GM23338 (cell line): ENCODE measurements at regions not wholly inside any gene's neighbourhood (a gene's known extent, or its start where the extent isn't known, plus 50 kb on each side); places are given as distances from the start of the nearest gene placed in this dataset.

ENCODE experiments used
- ATAC-seq: fragments of 200-7000 bp; cut with Tn5 transposase; 3 replicates; pipeline ENCODE4 v1.9.1; 2020
- DNase-seq: peaks from one replicate; pipeline ENCODE4 v3.0.0-alpha.2; 2015; ENCODE audit warnings: low spot score
- H2AFZ ChIP-seq: fragments of 200-600 bp; sonication (generic); 2 replicates; pipeline ENCODE4 v1.8.0; 2016; ENCODE audit warnings: antibody characterized with exemption, mild to moderate bottlenecking, moderate library complexity
- H3F3A ChIP-seq: fragments of 200-600 bp; sonication (generic); replicated peaks from 2 replicates; pipeline ENCODE4 v1.8.0; 2017; ENCODE audit warnings: antibody characterized with exemption, mixed run types, low read depth
- H3K27ac ChIP-seq: fragments of 200-600 bp; sonication (generic); 2 replicates; pipeline ENCODE4 v1.6.1; 2016; ENCODE audit warnings: low read depth
- H3K27me3 ChIP-seq: fragments of 200-600 bp; sonication (generic); 2 replicates; pipeline ENCODE4 v1.8.0; 2016; ENCODE audit warnings: mild to moderate bottlenecking, mixed run types, moderate library complexity; ENCODE audit not compliant: insufficient read depth
- H3K36me3 ChIP-seq: fragments of 200-600 bp; sonication (generic); 2 replicates; pipeline ENCODE4 v1.8.0; 2016; ENCODE audit warnings: mild to moderate bottlenecking; ENCODE audit not compliant: insufficient read depth
- H3K4me1 ChIP-seq: fragments of 200-600 bp; sonication (generic); 2 replicates; pipeline ENCODE4 v1.8.0; 2016; ENCODE audit warnings: mild to moderate bottlenecking, moderate library complexity; ENCODE audit not compliant: insufficient read depth
- H3K4me2 ChIP-seq: fragments of 200-600 bp; sonication (generic); 2 replicates; pipeline ENCODE4 v1.7.1; 2017; ENCODE audit warnings: mixed run types
- H3K4me3 ChIP-seq: fragments of 200-600 bp; sonication (generic); 2 replicates; pipeline ENCODE4 v1.6.1; 2016; ENCODE audit warnings: mixed run types
- H3K79me2 ChIP-seq: fragments of 200-600 bp; sonication (generic); replicated peaks from 2 replicates; pipeline ENCODE4 v1.8.0; 2017; ENCODE audit warnings: mild to moderate bottlenecking; ENCODE audit not compliant: insufficient read depth
- H3K9me2 ChIP-seq: fragments of 200-600 bp; sonication (generic); 2 replicates; pipeline ENCODE4 v1.8.0; 2017; ENCODE audit not compliant: insufficient read depth
- H4K20me1 ChIP-seq: fragments of 200-600 bp; sonication (generic); replicated peaks from 2 replicates; pipeline ENCODE4 v1.8.0; 2017; ENCODE audit warnings: mild to moderate bottlenecking; ENCODE audit not compliant: insufficient read depth
- H3K27ac Mint-ChIP-seq: 2 replicates; pipeline ENCODE4 v1.8.0; 2020; ENCODE audit warnings: inconsistent platforms, mild to moderate bottlenecking, moderate library complexity, mixed read lengths
- H3K27me3 Mint-ChIP-seq: 3 replicates; pipeline ENCODE4 v1.8.0; 2022; ENCODE audit warnings: low read depth, mild to moderate bottlenecking, moderate library complexity, mixed read lengths, inconsistent platforms; ENCODE audit not compliant: insufficient read depth, poor library complexity
- H3K36me3 Mint-ChIP-seq: 3 replicates; pipeline ENCODE4 v1.8.0; 2021; ENCODE audit warnings: low read depth, mild to moderate bottlenecking, inconsistent platforms, moderate library complexity, mixed read lengths
- H3K4me1 Mint-ChIP-seq: 3 replicates; pipeline ENCODE4 v1.8.0; 2020; ENCODE audit warnings: mild to moderate bottlenecking, inconsistent platforms, mixed read lengths
- H3K4me3 Mint-ChIP-seq: 3 replicates; pipeline ENCODE4 v1.8.0; 2021; ENCODE audit warnings: moderate library complexity, mild to moderate bottlenecking, inconsistent platforms, mixed read lengths
- H3K9me3 Mint-ChIP-seq: 3 replicates; pipeline ENCODE4 v1.8.0; 2020; ENCODE audit warnings: moderate library complexity, mild to moderate bottlenecking, inconsistent platforms, mixed read lengths
- CTCF ChIP-seq, 2 experiments: fragments of 200-600 bp in 1 of 2; sonication (generic) in 1 of 2; conservative IDR thresholded peaks; 2 replicates each; pipeline versions ENCODE4 v1.5.1 to v1.6.1; 2016 to 2017; ENCODE audit warnings: antibody characterized with exemption in 2 of 2, low read depth in 2 of 2, mild to moderate bottlenecking in 2 of 2, moderate library complexity in 1 of 2
- EZH2 ChIP-seq: fragments of 200-600 bp; sonication (generic); IDR thresholded peaks from one replicate; pipeline ENCODE4 v1.8.0; 2017; ENCODE audit warnings: antibody characterized with exemption, mild to moderate bottlenecking, low read depth; ENCODE audit not compliant: unreplicated experiment
- EZH2phosphoT487 ChIP-seq: fragments of 200-600 bp; sonication (generic); IDR thresholded peaks from one replicate; pipeline ENCODE4 v1.8.1; 2018; ENCODE audit warnings: antibody characterized with exemption; ENCODE audit not compliant: unreplicated experiment
- JUNB ChIP-seq: IDR thresholded peaks from one replicate; pipeline ENCODE4 v1.6.1; 2016; ENCODE audit warnings: antibody characterized with exemption; ENCODE audit not compliant: unreplicated experiment
- NANOG ChIP-seq: IDR thresholded peaks from 2 replicates; pipeline ENCODE4 v1.6.1; 2016; ENCODE audit warnings: antibody characterized with exemption, borderline replicate concordance
- ZNF114 ChIP-seq: fragments of 250-450 bp; sonication (Bioruptor Pico); IDR thresholded peaks from 2 replicates; pipeline ENCODE4 v1.5.0; 2020; ENCODE audit warnings: mild to moderate bottlenecking, moderate library complexity
- TF ChIP-seq, protein P1 (sequence below): IDR thresholded peaks from one replicate; pipeline ENCODE4 v1.6.1; 2018; ENCODE audit warnings: antibody characterized with exemption; ENCODE audit not compliant: unreplicated experiment
- TF ChIP-seq, protein P2 (sequence below): IDR thresholded peaks from 2 replicates; pipeline ENCODE4 v1.6.1; 2016; ENCODE audit warnings: antibody characterized with exemption

DNA sequence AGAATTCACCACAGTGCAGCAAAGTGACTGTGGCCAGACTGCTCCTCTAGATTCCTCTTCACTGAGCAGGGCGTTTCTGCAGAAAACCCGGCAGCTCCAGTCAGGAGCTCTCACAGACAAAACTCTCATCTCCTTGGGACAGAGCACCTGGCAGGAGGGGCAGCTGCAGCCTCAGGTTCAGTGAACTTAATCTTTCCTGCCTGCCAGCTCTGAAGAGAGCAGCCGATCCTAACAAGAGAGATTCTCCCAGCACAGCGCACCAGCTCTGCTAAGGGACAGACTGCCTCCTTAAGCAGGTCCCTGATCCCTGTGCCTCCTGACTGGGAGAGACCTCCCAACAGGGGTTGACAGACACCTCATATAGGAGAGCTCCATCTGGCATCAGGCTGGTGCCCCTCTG is 1065.5 kb downstream of the GRIK2 start:
- no peak overlapping the region for H3K27ac Mint-ChIP-seq
- no peaks in the 10 kb centered on the region for H3K36me3 Mint-ChIP-seq
- H4K20me1 ChIP-seq, result peaks cover 3% of the 10 kb centered on the region; the same call in 1 of the 2 replicates
- no peaks in the 10 kb centered on the region for H3K4me1 Mint-ChIP-seq
- H3K4me1 ChIP-seq, result no peaks in the 10 kb centered on the region
- H3K36me3 ChIP-seq, result no peaks in the 10 kb centered on the region
- no peaks in the 10 kb centered on the region for H3K79me2 ChIP-seq
- H3K27me3 Mint-ChIP-seq, result peaks cover 34% of the 10 kb centered on the region
- TF ChIP-seq JUNB (no peak), EZH2 (no peak), CTCF (conservative IDR thresholded peaks at IDR 0.05; ENCODE audit: low read depth in 2 of 2) (no peak), EZH2phosphoT487 (no peak)
- TF ChIP-seq, protein P1, sequence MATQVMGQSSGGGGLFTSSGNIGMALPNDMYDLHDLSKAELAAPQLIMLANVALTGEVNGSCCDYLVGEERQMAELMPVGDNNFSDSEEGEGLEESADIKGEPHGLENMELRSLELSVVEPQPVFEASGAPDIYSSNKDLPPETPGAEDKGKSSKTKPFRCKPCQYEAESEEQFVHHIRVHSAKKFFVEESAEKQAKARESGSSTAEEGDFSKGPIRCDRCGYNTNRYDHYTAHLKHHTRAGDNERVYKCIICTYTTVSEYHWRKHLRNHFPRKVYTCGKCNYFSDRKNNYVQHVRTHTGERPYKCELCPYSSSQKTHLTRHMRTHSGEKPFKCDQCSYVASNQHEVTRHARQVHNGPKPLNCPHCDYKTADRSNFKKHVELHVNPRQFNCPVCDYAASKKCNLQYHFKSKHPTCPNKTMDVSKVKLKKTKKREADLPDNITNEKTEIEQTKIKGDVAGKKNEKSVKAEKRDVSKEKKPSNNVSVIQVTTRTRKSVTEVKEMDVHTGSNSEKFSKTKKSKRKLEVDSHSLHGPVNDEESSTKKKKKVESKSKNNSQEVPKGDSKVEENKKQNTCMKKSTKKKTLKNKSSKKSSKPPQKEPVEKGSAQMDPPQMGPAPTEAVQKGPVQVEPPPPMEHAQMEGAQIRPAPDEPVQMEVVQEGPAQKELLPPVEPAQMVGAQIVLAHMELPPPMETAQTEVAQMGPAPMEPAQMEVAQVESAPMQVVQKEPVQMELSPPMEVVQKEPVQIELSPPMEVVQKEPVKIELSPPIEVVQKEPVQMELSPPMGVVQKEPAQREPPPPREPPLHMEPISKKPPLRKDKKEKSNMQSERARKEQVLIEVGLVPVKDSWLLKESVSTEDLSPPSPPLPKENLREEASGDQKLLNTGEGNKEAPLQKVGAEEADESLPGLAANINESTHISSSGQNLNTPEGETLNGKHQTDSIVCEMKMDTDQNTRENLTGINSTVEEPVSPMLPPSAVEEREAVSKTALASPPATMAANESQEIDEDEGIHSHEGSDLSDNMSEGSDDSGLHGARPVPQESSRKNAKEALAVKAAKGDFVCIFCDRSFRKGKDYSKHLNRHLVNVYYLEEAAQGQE, result no peak
- H3K9me3 Mint-ChIP-seq, result no peaks in the 10 kb centered on the region; the same call in 2 of the 3 replicates
- peaks cover 66% of the 10 kb centered on the region for H3K27me3 ChIP-seq
- no peak overlapping the region for H3K4me2 ChIP-seq
- H3F3A ChIP-seq, result no peaks in the 10 kb centered on the region
- H3K9me2 ChIP-seq, result no peaks in the 10 kb centered on the region
- no peak for DNase-seq
- H3K4me3 ChIP-seq, result no peak overlapping the region
- H2AFZ ChIP-seq, result no peak overlapping the region
- H3K27ac ChIP-seq, result no peak overlapping the region
- no peak overlapping the region for H3K4me3 Mint-ChIP-seq
- no peak for ATAC-seq

DNA sequence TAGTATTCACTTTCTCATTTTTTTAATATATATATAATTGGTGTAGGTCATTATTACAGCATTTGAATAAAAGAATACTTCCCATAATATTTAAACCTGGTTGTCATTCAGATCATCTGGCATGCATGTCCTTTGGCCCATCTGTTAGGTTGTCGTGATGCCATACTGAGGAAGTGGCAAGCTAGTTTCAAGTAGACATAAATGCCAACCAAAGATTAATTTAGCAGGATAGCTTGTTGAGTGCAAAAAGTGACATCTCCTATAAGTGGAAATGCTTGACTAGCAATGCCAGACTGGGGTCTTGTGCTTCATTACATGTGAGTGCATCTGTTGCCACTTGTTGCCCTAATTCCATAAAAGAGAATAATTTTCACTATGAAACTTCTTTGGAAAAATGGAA is 1044.7 kb downstream of the GRIK2 start:
- DNase-seq, result no peak
- Mint-ChIP-seq H3K4me1 (peaks cover 4% of the 10 kb centered on the region; the same call in 1 of the 3 replicates), H3K36me3 (no peaks in the 10 kb centered on the region), H3K27ac (no peak overlapping the region), H3K4me3 (no peak overlapping the region), H3K9me3 (no peaks in the 10 kb centered on the region), H3K27me3 (peaks cover 2% of the 10 kb centered on the region)
- Histone ChIP-seq H3K4me1 (no peaks in the 10 kb centered on the region), H3K9me2 (no peaks in the 10 kb centered on the region), H3K79me2 (no peaks in the 10 kb centered on the region), H3K4me3 (no peak overlapping the region), H3K27ac (no peak overlapping the region), H3F3A (no peaks in the 10 kb centered on the region), H3K27me3 (no peaks in the 10 kb centered on the region), H4K20me1 (no peaks in the 10 kb centered on the region), H2AFZ (no peak overlapping the region), H3K4me2 (no peak overlapping the region), H3K36me3 (no peaks in the 10 kb centered on the region)
- ATAC-seq, result no peak
- TF ChIP-seq, protein P1, result no peak
- no peak for TF ChIP-seq ZNF114 (CRISPR knock-in tag)
- TF ChIP-seq, protein P2, sequence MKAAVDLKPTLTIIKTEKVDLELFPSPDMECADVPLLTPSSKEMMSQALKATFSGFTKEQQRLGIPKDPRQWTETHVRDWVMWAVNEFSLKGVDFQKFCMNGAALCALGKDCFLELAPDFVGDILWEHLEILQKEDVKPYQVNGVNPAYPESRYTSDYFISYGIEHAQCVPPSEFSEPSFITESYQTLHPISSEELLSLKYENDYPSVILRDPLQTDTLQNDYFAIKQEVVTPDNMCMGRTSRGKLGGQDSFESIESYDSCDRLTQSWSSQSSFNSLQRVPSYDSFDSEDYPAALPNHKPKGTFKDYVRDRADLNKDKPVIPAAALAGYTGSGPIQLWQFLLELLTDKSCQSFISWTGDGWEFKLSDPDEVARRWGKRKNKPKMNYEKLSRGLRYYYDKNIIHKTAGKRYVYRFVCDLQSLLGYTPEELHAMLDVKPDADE, result no peak
- TF ChIP-seq JUNB, result no peak
- no peak for TF ChIP-seq EZH2phosphoT487
- TF ChIP-seq CTCF (conservative IDR thresholded peaks at IDR 0.05; ENCODE audit: low read depth in 2 of 2), result no peak
- no peak for TF ChIP-seq NANOG
